Tibial nerve (tissue), 3 donors: ENCODE measurements at regions not wholly inside any gene's neighbourhood (a gene's known extent, or its start where the extent isn't known, plus 50 kb on each side); places are given as distances from the start of the nearest gene placed in this dataset.

Experiments
- POLR2A ChIP-seq, 2 donors: fragments of 450-650 bp; IDR thresholded peaks; one replicate each; pipeline ENCODE4 v1.6.1; 2017; ENCODE audit warnings: antibody characterized with exemption in 2 of 2, mild to moderate bottlenecking in 2 of 2, moderate library complexity in 2 of 2
- TF ChIP-seq, protein P1 (sequence below), 5 experiments: fragments of 200-600 bp in 3 of 5; fragments of 450-650 bp in 2 of 5; sonication (generic) in 3 of 5; IDR thresholded peaks; one replicate each; pipeline ENCODE4 v1.5.1; 2016 to 2019; ENCODE audit warnings: antibody characterized with exemption in 5 of 5, mild to moderate bottlenecking in 3 of 5, moderate library complexity in 2 of 5

DNA sequence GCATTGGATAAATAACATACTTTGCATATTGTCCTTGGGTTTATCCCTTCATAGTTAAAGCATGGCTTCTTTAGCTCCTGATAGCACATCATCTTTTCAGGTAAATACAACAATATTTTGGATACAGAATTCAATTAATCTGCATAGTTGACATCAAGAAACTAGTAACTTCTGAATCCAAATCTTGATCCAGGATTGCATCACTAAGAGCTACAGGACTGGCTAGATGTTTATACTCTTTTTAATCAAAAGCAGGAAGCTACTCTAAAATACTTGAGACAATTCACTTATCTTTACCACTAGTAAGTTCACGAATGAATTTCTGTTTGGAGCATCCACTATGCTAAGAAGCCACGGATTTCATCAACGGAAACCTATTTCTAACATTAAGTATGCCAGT, 54.2 kb upstream of the SLC44A3 start:
- no peak for TF ChIP-seq POLR2A (IDR thresholded peaks at IDR 0.05)
- TF ChIP-seq, protein P1, sequence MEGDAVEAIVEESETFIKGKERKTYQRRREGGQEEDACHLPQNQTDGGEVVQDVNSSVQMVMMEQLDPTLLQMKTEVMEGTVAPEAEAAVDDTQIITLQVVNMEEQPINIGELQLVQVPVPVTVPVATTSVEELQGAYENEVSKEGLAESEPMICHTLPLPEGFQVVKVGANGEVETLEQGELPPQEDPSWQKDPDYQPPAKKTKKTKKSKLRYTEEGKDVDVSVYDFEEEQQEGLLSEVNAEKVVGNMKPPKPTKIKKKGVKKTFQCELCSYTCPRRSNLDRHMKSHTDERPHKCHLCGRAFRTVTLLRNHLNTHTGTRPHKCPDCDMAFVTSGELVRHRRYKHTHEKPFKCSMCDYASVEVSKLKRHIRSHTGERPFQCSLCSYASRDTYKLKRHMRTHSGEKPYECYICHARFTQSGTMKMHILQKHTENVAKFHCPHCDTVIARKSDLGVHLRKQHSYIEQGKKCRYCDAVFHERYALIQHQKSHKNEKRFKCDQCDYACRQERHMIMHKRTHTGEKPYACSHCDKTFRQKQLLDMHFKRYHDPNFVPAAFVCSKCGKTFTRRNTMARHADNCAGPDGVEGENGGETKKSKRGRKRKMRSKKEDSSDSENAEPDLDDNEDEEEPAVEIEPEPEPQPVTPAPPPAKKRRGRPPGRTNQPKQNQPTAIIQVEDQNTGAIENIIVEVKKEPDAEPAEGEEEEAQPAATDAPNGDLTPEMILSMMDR (IDR thresholded peaks at IDR 0.05) = no peak
